ENCODE measurements at regions not wholly inside any gene's neighbourhood (a gene's known extent, or its start where the extent isn't known, plus 50 kb on each side); places are given as distances from the start of the nearest gene placed in this dataset.
"Not testable (repeated sequence)": the region's sequence is repeated elsewhere in the genome, so short reads cannot be mapped to it uniquely, and the experiment has no call there.

- no peak for DNase-seq (ENCODE audit: low read depth in 2 of 2)
These were observed 215.0 kb downstream of the IL15 start for GRCh38 chr4:141851246-141851891.

- DNase-seq (ENCODE audit: low read depth in 2 of 2): no peak
These were observed 216.8 kb downstream of the IL15 start for GRCh38 chr4:141853091-141853764.

GRCh38 chr4:141858437-141858836, 222.1 kb downstream of the IL15 start:
- no peak for DNase-seq (ENCODE audit: low read depth in 2 of 2)

GRCh38 chr4:141860974-141861373, 224.6 kb downstream of the IL15 start:
- DNase-seq (ENCODE audit: low read depth in 2 of 2): no peak

GRCh38 chr4:141870152-141870551, 233.8 kb downstream of the IL15 start:
- DNase-seq (ENCODE audit: low read depth in 2 of 2): no peak

- DNase-seq (ENCODE audit: low read depth in 2 of 2): no peak
These were observed 234.8 kb downstream of the IL15 start for GRCh38 chr4:141871086-141871770.

- DNase-seq (ENCODE audit: low read depth in 2 of 2): not testable (repeated sequence)
These were observed 246.3 kb downstream of the IL15 start for GRCh38 chr4:141882650-141883049.

GRCh38 chr4:141884070-141884469, 247.7 kb downstream of the IL15 start:
- no peak for DNase-seq (ENCODE audit: low read depth in 2 of 2)

- no peak for DNase-seq (ENCODE audit: low read depth in 2 of 2)
These were observed 248.7 kb downstream of the IL15 start for GRCh38 chr4:141885112-141885511.

GRCh38 chr4:141890279-141890678, 253.9 kb downstream of the IL15 start:
- DNase-seq (ENCODE audit: low read depth in 2 of 2): no peak

GRCh38 chr4:141891260-141892120, 255.1 kb downstream of the IL15 start:
- no peak for DNase-seq (ENCODE audit: low read depth in 2 of 2)

- DNase-seq (ENCODE audit: low read depth in 2 of 2): no peak
These were observed 260.3 kb downstream of the IL15 start for GRCh38 chr4:141896687-141897086.

- no peak for DNase-seq (ENCODE audit: low read depth in 2 of 2)
These were observed 262.0 kb downstream of the IL15 start for GRCh38 chr4:141898346-141898745.

GRCh38 chr4:141899103-141899502, 262.7 kb downstream of the IL15 start:
- no peak for DNase-seq (ENCODE audit: low read depth in 2 of 2)

- DNase-seq (ENCODE audit: low read depth in 2 of 2): no peak
These were observed 263.2 kb downstream of the IL15 start for GRCh38 chr4:141899541-141899940.

GRCh38 chr4:141900856-141901255, 264.5 kb downstream of the IL15 start:
- DNase-seq (ENCODE audit: low read depth in 2 of 2): no peak

GRCh38 chr4:141905751-141906150, 269.4 kb downstream of the IL15 start:
- DNase-seq (ENCODE audit: low read depth in 2 of 2): peak; percentile 89 to 92

- DNase-seq (ENCODE audit: low read depth in 2 of 2): peak; percentile 31 to 34
These were observed 273.2 kb downstream of the IL15 start for GRCh38 chr4:141909541-141909940.

GRCh38 chr4:141912831-141913230, 276.4 kb downstream of the IL15 start:
- DNase-seq (ENCODE audit: low read depth in 2 of 2): no peak

- DNase-seq (ENCODE audit: low read depth in 2 of 2): no peak
These were observed 277.5 kb downstream of the IL15 start for GRCh38 chr4:141913928-141914327.

- no peak for DNase-seq (ENCODE audit: low read depth in 2 of 2)
These were observed 278.4 kb downstream of the IL15 start for GRCh38 chr4:141914746-141915145.

- DNase-seq (ENCODE audit: low read depth in 2 of 2): no peak
These were observed 283.3 kb downstream of the IL15 start for GRCh38 chr4:141919649-141920048.

Data from fibroblast of skin of left quadriceps (primary cell).